HG02840 (cell line): ENCODE measurements at regions not wholly inside any gene's neighbourhood (a gene's known extent, or its start where the extent isn't known, plus 50 kb on each side); places are given as distances from the start of the nearest gene placed in this dataset.
"Not testable (repeated sequence)": the region's sequence is repeated elsewhere in the genome, so short reads cannot be mapped to it uniquely, and the experiment has no call there.

ENCODE experiments used
- ATAC-seq: cut with Tn5 transposase; IDR thresholded peaks from one replicate; pipeline ENCODE4 v1.9.1; 2021; ENCODE audit warnings: mild to moderate bottlenecking, moderate library complexity, moderate number of reproducible peaks; ENCODE audit not compliant: unreplicated experiment, low FRiP score

DNA sequence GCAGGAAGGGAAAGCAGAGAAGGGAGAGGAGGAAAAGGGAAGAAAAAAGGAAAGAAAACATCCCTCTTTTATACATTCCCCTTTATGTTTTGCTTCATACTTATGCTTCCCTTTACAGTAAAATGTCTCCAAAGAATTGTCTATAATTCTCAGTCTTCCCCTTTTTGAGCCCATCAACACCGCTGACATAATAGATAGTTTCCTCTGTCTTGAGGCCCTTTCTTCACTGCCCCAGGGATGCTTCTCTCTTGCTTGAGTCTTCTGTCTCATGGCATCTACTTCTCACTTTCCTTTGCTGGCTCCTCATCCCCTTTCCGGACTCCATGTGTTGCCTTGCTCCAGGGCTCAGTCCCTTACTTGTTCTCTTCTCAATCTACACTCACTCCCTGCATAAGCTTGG is 99.7 kb upstream of the DAZL start:
- ATAC-seq: no peak

- ATAC-seq: no peak
Measured at GRCh38 chr3:16707260-16707659, 102.0 kb upstream of the DAZL start.

DNA sequence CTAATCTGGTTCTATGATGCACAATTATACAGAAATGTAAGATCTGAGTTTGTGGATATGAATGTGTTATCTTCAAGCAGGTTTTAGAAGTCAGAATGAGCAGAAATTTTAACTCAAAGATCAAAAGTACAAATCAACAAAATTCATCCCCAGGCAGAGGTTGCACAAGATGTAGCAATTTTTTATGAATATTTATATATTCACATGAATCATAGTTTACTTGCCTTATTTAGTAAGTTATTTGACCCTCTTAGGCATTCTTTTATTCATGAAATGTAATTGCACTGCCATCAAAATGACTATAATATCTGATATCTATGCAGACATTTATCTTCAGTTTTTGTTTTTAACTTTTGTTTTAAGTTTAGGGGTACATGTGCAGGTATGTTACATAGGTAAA is 103.1 kb upstream of the DAZL start:
- no peak for ATAC-seq

DNA sequence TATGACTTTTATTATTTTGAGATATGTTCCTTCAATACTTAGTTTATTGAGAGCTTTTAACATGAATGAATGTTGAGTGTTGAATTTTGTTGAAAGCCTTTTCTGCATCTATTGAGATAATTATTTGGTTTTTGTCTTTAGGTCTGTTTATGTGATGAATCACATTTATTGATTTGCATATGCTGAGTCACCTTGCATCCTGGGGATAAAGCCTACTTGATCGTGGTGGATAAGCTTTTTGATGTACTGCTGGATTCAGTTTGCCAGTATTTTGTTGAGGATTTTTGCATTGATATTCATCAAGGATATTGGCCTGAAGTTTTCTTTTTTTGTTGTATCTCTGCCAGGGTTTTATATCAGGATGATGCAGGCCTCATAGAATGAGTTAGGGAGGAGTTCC is 106.5 kb upstream of the DAZL start:
- not testable (repeated sequence) for ATAC-seq

- no peak for ATAC-seq
Measured at GRCh38 chr3:16715281-16715680, 110.1 kb upstream of the DAZL start.

- ATAC-seq: no peak
Measured at GRCh38 chr3:16719426-16719825, 114.2 kb upstream of the DAZL start.

GRCh38 chr3:16720367-16720940 is 115.2 kb upstream of the DAZL start:
- ATAC-seq: no peak

DNA sequence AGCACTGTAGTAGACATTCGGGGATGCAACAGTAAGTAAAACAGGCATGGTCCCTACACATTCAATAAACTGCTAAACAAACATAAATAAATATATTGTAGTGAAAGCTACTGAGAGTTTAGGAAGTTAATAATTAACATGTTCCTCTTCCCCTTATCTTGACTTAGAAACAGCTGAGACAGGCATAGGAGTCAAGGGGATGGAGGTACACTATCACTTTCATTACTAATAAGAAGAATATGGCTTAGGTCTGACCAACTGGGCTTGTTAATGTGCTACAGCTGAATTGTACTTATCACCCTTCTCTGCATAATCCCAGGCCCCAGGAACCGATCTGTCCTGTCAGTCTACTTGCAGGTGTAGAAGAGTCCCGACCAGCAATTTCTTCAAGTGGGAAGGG is 116.3 kb upstream of the DAZL start:
- ATAC-seq: no peak

DNA sequence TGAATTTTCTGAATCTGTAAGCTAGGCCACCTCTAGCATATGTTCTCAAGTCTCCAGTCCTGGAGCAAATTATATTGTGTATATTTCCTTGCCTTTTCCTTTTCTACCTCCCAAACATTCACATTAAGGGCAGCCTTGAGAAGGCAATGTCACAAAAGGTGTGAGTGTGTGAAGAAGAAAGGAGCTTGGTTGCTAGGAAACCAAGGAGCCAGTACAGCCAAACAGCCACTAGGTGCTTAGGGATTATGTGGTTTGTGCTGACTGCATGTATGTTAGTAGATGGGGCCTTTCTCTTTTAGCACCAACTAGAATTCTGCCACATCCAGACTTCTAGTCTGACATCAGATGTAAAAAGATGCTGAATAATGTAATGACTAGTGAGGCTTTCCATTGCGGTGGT is 118.8 kb upstream of the DAZL start:
- no peak for ATAC-seq

DNA sequence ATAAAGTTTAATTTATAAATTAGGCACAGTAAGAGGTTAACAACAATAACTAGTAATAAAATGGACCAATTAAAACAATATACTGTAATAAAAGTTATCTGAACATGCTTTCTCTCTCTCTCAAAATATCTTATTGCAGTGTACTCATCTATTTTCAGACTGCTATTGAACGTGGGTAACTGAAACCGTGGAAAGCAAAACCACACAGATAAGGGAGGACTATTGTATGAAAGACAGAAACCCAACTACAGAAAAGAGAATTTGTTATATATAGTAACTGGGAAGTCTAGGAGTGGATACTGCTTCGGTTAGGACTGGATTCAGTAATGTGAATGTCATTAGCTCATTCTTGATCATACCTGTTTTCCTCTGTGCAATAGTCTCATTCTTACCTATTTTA is 119.3 kb upstream of the DAZL start:
- no peak for ATAC-seq

DNA sequence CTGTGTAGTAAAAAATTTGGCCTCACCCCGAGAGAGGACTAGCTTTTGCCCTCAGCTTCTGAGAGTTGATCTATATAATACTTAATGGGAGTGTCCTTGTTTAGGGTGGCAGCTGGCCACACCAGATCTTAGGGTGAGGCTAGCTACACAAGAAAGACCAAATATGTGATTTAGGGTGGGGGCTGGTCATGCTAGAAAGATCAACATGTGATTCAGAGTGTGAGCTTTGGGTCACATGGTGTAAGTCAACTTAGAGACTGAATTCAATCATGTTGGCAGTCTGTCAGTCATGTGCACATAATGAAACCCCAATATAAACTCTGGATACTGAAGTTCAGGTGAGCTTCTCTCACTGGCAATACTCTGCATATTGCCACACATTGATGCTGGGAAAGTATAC is 120.7 kb upstream of the DAZL start:
- ATAC-seq: no peak

DNA sequence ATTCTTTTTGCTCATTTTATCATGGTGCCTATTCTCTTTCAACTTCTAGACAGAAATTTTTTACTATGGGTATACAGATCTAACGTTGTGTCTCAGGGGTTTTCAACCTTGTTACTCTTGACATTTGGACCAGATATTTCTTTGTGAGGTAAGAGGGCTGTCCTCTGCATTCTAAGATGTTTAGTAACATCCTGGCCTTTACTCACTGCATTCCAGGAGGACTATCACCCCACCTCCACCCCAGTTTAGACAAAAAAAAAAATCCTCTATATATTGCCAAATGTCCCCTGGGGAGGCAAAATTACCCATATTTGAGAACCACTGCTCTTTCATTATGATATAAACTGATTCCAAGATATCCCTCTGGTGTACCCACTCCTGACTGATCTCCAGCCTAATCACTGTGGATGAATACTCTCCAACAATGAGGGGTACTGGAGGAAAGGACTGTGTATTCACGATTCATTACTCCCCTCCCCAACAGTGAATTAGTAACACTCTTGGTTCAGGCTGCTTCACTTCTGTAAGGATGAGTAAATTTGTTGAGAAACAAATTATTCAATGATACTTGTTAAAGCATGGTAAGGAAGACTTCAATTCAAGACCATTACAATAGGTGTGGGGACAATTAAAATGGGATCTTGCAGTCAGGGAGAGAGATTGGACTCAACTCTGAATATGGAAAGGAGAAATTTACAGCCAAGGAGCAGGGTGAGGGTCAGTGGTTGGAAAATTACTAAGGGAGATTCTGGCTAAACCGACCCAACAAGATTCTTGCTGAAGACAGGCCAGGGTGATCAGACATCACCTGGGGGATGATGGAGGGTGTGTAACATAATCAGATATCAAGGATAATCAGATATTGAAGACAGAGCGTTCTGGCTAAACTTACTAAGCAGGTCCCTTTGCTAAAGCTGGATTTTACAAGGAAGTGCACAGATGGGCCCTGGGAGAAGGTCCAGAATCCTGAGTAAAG is 123.8 kb upstream of the DAZL start:
- ATAC-seq: no peak

- no peak for ATAC-seq
Measured at GRCh38 chr3:16738451-16738850, 133.2 kb upstream of the DAZL start.

- no peak for ATAC-seq
Measured at GRCh38 chr3:16739541-16740105, 134.4 kb upstream of the DAZL start.

DNA sequence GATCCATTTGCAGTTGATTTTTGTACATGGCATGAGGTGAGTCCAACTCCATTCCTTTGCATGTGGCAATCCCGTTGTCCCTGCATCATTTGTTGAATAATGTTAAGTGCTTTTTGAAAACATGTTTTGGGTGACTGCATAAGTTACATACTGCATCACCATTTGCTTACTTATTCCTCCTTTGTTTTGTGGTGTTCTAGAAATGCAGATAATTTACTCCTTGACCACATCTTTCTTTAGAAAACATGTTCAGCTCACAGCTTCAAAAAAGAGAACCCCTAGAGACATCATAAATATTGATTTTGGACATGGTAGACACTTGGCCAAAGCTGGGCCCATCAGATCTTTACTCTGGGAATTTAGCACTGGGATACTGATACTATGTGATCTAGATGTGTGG is 135.3 kb upstream of the DAZL start:
- no peak for ATAC-seq

DNA sequence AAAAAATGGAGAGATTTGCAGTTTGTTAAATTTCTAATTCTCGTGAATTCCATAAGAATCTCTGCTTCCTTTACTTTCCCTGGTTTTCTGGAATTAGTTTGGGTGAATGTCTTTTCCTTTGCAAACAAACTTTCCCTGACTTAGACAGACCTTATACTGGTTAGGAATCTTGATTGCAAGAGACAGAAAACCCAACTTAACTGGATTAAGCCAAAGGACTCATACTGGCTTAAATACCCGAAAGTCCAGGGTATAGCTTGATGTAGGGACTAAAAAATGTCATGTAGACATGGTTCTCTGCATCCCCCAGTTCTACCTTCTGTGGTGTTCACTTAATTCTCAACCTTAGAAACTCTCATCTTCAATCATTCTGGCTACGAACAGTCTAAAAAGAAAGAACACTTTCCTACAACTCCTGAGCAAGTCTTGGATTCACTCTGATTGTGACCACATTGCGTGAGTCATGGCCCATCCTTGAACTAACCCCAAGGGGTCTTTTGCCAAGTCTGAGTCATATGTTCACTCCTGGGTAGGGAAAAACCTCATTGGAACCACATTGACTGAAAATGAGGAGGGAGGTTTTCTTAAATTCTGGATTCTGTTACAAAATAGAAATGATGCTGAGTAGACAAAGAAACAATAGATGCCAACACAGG is 136.0 kb upstream of the DAZL start:
- ATAC-seq: no peak

GRCh38 chr3:16741890-16742289 is 136.7 kb upstream of the DAZL start:
- ATAC-seq: no peak

GRCh38 chr3:16743276-16743675 is 138.1 kb upstream of the DAZL start:
- ATAC-seq: no peak

DNA sequence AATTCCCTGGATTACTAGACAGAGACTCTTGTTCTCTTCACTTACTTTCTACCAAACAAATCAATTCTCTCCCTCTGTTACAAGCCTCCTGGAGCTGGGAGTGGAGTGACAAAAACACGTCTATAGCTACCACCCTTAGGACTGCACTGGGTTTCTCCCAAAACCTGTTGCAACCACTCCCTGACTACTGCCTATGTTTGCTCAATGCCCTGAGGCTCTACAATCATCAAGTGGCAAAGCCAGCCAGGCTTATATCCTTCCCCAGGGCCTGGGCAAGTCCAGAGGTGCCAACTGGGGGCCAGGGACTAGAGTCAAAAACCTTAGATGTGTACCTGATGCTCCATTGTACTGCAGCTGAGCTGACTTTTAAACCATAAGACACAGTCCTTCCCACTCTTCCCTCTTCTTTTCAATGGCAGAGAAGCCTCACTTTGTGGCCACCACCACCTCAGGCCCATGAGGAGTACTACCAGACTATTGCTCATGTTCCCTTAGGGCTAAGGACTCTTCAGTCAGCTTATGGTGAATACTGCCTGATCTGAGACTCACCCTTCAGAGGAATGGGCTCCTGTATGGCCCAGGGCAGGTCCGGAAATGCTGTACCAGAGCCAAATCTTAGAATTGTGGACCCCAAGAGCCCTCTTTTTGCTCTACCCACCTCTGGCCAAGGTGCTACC is 125.4 kb upstream of the PLCL2 start:
- ATAC-seq: no peak

DNA sequence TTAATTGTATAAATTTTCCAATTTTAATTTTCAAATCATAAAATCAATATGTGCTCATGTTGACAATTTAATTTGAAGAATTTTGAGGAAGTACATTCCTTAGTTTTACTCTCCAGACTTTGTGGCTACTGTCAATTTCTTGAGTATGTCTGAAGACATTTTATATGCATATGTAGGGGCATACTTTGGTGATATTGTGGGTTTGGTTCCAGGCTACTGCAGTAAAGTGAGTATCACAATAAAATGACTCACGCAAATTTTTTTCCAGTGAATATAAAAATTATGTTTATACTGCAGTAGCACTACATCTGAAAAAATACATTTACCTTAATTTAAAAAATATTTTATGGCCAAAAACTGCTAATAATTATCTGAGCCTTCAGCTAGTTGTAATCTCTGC is 123.2 kb upstream of the PLCL2 start:
- no peak for ATAC-seq

- ATAC-seq: no peak
Measured at GRCh38 chr3:16765661-16766060, 119.1 kb upstream of the PLCL2 start.
